HG03159 (cell line): ENCODE measurements at regions not wholly inside any gene's neighbourhood (a gene's known extent, or its start where the extent isn't known, plus 50 kb on each side); places are given as distances from the start of the nearest gene placed in this dataset.
"Not testable (repeated sequence)": the region's sequence is repeated elsewhere in the genome, so short reads cannot be mapped to it uniquely, and the experiment has no call there.

Source experiments
- ATAC-seq: cut with Tn5 transposase; IDR thresholded peaks from one replicate; pipeline ENCODE4 v1.9.1; 2021; ENCODE audit warnings: mild to moderate bottlenecking, moderate library complexity; ENCODE audit not compliant: unreplicated experiment

DNA sequence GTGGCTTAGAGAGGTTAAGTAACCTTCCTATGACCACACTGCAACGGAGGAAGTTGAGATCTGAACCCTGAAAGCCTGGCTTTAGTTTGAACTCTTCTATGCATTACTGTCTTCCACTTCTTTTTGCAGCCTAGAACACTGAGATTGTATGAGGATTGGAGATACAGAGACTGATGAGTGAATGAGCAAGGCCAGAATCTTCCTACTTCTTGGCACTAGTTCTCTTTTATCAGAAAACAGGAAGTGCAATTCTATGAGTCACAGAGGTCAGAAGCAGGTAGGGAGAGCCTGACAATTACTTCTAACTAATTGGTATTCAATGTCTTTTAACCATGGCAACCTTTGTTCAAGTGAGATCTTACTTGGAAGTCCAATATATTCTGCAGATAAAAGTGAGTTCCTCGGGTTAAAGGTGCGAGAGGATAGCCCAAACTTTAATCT, 219.0 kb downstream of the SHQ1 start:
- peak; percentile 78 for ATAC-seq

DNA sequence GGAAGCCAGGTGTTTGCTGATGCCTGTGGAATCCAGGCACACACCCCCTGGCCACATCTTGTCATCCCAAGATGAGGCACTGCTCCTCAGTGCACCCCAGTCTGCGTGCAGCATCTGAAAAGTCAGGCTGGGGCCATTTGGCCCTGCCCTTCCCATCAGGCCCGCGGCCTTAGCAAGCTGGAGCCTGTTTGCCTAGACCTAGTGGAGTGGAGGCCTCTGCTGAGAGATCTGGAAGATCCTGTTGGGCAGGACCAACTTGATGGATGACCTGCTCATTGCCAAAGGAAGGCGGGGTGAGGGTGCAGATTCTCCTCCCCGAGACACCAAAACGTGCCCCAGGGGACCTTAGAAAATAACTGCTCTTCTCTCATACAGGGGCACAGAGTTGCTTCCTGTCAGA, 220.2 kb downstream of the SHQ1 start:
- ATAC-seq = no peak

DNA sequence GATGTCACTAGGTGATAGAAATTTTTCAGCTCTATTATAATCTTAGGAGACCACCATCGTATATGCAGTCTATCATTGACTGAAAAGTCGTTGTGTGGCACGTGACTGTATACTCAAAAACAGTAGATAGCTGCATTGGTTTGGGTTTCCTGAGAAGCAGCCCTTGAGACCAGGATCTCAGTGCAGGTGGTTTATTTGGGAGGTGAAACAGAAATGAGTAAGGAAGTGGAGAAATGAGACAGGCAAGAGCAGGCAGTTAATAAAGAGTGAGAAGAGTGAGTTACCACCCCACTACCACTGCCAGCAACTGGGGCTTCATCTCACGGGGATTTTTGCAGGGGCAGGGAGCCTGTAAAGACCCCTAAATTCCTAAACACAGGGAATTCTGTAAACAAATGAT, 221.0 kb downstream of the SHQ1 start:
- no peak for ATAC-seq

DNA sequence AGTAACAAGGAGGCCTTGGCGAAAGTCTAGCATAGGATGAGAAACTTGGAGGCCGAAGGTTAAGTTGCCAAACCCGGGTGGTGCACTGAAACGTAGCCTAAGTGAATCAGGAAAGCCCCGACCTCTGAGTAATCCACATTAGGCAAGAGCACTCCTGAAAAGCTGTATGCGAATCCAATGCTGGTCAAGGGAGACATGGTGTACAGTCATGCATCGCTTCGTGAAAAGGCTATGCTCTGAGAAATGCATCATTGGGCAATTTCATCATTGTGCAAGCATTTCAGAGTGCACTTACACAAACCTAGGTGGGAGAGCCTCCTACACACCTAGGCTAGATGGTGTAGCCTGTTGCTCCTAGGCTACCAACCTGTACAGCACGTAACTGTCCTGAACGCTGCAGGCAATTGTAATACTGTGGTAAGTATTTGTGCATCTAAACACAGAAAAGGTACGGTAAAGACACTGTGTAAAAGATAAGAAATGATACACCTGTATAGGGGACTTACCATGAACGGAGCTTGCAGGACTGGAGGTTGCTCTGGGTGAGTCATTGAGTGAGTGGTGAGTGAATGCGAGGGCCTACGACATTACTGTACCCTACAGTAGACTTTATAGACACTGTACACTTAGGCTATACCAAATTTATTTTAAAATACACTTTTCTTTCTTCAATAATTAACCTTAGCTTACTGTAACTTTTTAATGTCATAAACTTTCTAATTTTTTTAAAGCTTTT, 222.5 kb downstream of the SHQ1 start:
- no peak for ATAC-seq

DNA sequence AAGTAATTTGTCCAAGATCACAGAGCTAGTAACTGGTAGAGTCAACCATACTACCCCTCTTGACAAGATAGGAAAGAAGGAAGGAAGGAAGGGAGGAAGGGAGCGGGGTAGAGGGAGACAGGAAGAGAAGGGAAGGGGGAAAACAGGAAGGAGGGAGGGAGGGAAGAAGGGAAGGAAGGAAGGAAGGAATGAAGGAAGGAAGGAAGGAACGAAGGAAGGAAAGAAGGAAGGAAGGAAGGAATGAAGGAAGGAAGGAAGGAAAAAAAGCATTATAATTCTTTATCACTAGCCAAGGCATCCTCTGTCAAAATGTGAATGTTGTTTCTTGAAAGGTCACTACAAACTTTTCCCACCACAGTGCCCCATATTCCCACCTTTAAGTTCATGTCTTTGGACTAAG, 223.6 kb downstream of the SHQ1 start:
- ATAC-seq = no peak

DNA sequence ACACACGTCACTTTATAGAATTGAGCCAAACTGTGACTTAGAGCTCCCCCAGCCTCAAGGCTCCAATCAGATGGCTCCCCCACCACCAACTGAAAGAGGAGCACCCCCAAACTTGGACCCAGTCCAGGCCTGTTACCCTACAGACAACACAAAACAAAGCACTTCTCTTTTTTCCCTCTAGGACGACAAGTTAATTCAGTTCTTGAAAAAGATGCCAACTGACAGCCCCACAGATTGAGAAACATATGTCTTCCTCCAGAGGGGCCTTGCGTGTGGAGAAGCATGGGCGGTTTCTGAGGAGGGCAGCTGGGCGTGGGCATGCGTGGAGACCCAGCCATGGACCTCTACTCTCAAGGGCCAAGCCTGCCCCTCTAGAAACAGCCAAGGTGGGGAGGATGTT, 229.5 kb downstream of the SHQ1 start:
- no peak for ATAC-seq

DNA sequence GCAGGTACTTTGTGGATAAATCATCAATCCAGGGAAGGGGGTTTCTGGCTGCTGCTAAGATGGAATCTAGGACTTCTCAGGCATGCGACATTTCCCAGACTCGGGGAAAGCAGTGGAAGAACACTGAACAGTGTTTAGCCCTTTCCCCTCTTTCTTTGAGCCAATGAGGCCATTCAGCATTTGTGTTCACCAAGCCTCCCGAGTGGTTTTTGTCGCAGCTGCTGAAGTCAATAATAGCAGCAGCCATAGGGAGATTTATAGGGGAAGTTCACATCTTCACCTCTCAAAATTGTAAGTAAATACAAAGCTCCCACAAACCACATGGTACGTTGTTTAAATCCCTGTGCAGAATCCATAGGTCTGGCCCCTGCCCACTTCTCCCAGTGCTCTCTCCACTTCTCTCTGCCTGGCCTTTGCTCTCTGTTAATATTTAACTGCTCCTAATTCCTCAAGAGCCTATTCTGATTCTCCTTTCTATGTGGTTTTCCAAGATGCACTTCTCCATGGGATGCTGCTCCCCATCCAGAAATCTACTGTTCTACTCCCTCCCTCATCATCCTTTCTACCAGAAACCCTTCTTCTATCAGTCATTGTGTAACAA, 230.7 kb downstream of the SHQ1 start:
- no peak for ATAC-seq

DNA sequence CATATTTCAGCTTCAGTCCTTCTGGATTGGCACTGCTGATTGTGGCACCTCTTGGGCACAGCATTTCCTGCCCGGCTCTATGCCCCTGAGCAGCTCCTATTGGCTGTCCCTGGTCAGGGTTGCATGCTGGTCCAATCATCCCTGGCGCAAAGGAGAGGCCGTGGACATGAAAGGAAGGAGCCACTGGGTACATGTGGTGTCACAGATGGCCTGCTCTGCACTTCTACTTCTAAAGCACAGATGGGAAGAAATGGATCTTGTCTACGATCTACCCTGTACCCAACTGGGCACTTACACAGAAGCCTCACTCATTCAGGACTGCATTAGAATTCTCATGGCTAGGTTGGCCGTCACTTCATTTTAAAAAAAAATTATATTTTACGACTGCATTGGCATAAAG, 232.5 kb downstream of the SHQ1 start:
- ATAC-seq = no peak

DNA sequence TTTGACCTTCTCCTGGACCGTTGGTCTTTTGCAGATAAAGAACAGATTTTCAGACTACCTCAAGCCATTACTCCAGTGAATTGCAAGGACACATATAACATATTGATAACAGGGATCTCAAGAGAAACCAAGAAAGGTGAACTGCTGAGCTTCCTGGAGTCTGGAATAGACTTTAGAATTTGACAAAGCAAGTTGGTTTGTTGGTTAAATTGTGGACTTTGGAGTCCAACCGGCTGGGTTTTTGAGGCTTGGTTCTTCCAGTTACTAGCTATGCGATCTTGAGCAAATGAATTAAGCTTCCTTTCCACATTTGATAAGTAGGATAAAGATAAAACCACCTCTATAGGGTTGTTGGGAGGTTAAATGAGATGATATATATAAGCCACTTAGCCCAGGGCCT, 233.1 kb downstream of the SHQ1 start:
- ATAC-seq = no peak

DNA sequence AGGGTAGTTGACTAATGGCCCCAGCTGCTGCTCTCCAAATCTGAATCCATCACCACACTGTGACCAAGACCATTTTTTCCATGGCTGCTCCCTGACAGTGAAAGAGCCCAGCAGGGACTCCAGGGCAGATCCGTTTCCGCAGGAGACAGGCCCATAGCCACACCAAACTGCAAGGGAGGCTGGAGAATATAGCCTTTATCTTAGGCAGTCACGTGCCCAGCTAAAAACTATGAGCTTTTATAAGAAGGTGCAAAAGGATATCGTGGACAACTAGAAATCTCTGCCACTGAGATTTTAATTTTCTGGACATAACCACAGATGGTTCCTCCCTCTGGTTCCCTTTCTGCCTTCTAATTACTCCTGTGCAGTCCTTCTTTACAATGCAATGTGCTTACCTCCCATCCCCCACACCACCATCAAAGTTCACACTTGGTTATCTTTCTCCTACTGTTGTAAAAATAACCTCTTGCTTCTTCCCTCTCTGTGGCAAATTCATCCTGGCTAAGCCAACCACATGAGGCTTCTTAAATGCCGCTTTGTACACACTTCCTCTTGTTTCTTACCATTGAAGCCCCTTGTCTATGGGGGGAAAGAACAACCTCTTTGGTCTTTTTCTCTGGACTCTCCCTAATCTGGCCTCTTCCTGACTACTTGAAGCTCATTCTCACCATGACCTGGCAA, 233.7 kb downstream of the SHQ1 start:
- no peak for ATAC-seq

DNA sequence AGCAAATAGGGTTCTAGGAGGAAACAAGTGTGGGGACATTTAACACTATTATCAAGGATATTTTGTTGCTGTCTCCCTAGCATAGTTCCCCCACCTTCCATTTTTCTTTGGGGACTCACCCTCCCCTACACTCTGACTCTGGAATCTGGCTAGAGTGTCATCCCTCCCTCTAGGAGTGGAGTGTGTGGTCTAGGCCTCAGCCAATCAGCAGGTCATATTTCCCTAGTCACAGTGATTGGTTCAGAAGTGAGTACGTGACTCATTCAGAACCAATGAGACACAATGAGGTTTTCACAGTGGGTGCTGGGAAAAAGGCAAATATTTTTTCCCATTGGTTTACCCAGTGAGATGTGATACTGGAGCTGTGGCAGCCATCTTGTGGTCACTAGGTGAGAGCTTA, 234.4 kb downstream of the SHQ1 start:
- ATAC-seq = no peak

DNA sequence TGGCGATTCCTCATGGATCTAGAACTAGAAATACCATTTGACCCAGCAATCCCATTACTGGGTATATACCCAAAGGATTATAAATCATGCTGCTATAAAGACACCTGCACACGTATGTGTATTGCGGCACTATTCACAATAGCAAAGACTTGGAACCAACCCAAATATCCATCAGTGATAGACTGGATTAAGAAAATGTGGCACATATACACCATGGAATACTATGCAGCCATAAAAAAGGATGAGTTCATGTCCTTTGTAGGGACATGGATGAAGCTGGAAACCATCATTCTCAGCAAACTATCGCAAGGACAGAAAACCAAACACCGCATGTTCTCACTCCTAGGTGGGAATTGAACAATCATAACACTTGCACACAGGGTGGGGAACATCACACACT, 239.1 kb downstream of the SHQ1 start:
- not testable (repeated sequence) for ATAC-seq

DNA sequence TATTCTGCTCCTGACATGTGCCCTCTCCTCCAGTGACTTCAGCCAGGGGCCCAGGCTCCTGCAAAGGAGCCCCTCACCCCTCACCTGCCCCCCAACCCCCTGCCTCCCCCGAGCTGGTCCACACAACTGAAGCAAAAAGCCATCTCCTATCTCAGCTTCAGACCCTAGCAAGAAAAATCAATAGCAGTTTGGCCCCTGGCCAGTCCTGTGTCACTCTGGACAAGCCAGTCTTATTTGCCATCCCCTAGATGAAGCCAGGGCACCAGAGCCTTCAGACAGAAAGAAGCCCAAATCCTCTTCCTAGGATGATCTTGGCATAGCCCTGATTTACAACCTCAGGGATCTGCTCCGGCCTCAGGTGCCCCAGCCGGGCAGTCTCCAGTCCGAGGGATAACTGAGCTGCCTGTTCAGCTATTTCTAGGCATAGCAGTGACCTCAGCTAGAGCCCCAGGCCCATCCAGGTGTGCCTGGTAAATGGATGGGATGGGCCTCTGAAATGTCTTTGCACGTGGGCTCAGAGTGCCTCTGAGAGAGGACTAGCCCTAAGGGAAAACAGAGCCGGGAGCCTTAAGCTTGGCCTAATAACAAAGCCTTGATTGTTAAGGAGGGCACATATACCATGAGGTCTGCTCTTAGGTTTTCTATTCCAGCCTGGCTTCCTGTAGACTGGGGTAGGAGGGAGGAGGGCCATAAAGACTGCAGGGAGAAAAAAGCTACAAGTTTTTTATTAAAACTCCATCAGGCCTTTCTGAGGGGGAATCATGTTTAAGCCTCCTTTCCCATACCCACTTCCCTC, 242.0 kb downstream of the SHQ1 start:
- no peak for ATAC-seq

DNA sequence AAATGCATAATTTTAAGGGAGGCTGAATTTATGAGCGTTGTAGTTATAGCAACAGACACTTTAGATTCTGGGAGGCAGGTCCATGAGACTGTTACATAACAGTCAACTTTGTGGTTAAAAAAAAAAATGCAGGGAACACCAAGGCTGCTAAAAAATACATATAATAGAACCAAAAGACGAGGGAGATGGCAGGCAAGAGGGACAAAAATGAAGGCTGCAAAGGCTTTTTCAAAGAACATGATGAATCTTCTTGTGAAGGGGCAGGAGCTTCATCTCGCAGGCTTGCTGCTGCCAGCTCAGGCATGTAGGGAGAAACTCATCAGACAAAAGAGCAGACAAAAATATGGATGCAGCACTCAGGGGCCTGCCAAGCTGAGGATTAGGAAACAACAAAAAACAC, 243.9 kb downstream of the SHQ1 start:
- no peak for ATAC-seq

DNA sequence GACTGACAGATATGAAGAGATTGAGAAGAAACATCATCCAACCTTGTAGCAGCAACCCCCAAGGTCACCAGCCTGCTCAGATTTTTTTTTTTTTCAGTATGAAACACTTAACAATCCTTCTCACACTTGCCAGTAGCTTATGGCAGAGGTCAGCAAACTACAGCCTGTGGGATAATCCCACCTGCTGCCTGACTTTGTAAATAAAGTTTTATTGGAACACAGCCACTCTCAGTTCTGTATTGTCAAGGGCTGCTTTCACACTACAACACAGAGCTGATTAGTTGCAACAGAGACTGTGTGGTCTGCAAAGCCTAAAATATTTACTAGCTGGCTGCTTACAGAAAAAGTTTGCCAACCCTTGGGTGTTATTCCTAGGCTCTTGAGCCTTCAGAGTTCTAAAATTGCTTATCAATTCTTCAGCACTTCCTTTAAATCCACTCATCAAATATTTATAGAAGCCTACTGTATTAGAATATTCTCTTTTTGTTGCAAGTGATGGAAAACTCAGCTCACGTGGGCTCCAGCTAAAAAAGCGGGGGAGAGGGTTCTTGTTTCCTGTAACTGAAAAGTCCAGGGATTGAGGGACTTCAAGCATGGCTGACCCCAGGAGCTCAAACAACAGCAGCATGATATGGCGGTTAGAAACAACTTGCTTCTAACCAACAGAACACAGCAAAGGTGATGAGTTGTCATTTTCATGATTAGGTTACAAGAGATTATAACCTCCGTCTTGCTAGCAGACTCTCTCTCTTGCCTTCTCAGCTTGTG, 246.1 kb downstream of the SHQ1 start:
- ATAC-seq = no peak

DNA sequence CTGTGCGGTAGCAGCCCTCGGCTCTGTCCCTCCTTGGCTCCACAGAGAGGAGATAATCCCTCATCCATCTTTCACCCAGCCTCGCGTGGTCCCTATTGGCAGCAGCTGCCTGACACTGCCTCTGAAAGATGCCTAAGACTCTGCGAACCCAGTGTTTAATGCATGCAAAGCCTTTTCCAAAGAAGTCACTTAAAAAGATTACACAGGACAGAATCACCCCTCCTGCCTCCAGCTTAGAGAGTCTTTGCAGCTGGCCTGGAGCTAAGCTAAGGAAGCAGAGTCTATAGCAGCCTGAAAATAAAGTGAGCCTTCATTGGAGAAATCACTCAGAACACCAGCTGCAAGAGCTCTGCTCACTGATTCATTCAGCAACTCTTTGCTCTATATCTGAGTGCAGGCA, 247.2 kb downstream of the SHQ1 start:
- ATAC-seq = no peak

DNA sequence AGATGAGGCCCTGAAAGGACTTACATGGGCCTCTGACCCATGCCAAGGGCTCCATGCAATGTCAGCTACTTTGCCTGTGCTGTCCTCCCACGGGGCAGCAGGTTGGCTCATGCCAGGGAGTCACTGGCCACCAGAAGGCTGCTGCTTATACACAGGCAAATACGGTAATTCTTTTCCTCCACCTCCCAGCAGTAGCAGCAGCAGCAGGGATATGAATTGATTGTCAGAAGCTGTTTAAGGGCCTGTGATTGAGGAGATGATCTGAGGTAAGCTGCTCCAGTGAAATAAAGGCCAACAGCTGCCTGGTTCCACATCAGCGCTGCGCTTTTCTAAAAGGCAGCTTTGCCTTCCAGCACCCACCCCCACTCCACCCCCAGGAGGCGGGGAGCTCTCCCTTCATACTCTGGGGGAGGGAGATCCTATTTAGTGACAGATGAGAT, 250.5 kb downstream of the SHQ1 start:
- no peak for ATAC-seq

DNA sequence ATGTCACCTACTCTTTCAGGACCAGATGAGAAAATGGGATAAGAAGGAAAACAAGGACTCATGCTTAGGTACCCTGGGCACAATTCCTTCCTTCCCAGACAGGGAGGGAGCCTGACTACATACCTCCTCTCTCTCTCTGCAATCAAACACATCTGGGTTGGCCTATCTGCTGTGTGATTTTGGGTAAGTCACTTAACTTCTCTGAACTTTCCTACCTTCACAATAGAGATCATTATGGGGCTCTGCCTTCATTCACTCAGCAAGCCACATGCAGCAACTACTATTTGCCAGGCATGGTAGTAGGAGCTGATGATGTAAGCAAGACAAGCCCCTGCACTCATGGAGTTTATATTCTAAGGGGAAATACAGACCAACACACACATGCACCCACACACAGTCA, 251.2 kb downstream of the SHQ1 start:
- no peak for ATAC-seq

DNA sequence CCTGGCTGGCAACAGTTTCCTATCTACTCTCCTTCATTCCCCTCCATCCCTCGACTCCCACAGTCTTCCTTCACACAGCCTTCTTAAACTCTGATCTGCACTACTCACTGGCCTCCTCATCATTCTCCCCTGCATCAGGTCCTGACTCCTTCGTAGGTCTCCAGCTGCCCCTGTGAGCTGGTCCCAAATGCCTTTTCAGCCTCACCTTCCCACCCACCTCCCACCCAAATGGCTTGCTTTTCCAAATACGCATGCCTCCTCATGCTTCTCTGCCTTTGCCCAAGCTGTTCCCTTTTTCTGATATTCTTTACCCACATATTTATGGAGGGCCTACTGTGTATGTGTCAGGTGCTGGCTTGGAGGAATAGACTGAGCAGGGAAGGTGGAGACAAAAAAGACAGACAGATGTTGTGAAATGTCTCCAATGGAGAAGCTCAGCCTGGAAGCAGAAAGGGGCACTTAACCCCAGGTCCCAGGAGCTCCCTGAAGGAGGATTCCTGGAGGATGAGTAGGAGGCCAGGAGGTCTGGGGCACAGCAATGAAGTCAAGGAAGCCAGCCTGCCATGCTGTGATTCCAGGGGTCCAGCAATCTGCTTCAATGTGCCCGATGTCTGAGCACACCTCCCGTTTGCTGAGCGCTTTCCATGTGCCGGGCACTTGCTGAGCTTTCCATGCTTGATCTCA, 252.2 kb downstream of the SHQ1 start:
- no peak for ATAC-seq

DNA sequence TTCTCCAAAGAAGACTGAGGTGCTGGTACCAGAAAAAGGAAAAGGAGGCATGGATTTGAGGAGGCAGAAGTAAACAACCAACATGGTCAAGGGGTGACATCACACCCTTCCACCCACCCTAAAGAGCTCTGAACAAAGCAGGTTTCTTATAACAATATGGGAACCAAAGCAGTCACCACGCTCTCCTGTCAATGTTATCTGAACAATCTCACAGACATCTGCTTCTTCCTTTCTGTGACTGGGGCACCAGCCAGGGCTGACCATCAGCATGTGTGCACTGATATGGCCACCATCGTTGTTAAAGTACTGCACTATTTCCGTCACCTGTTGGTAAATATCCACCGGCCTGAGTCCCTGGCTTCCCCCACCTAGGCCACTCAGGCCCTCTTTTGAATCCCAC, 252.9 kb downstream of the SHQ1 start:
- ATAC-seq = no peak
